GM12873 (cell line): ENCODE measurements at regions not wholly inside any gene's neighbourhood (a gene's known extent, or its start where the extent isn't known, plus 50 kb on each side); places are given as distances from the start of the nearest gene placed in this dataset.

Source experiments
- TF ChIP-seq, protein P1 (sequence below): IDR thresholded peaks from 2 replicates; pipeline ENCODE4 v1.5.1; 2012; ENCODE audit warnings: low read depth, mild to moderate bottlenecking, moderate library complexity, low read length, control low read depth; ENCODE audit not compliant: insufficient read depth; ENCODE audit errors: missing control alignments

DNA sequence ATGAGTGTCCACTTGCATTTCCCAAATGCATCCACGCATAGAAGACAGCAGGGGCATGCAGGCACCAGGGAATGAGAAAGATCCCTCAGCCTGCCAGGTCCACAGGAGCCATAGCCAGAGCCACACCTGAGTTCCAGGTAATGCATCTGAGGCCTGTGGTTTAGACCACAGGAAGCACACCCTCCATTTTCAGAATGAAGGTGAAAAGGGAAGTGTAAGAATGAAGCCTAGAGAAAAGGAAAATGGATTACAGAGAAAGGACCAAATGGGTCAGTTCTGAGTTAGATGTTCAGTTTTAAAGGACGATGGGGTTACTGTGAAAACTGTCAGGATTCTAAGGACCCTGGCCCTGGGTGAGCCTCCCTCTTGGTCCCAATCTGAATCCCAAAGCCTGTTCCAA lies 1283.2 kb downstream of the TMEM121 start:
- TF ChIP-seq, protein P1, sequence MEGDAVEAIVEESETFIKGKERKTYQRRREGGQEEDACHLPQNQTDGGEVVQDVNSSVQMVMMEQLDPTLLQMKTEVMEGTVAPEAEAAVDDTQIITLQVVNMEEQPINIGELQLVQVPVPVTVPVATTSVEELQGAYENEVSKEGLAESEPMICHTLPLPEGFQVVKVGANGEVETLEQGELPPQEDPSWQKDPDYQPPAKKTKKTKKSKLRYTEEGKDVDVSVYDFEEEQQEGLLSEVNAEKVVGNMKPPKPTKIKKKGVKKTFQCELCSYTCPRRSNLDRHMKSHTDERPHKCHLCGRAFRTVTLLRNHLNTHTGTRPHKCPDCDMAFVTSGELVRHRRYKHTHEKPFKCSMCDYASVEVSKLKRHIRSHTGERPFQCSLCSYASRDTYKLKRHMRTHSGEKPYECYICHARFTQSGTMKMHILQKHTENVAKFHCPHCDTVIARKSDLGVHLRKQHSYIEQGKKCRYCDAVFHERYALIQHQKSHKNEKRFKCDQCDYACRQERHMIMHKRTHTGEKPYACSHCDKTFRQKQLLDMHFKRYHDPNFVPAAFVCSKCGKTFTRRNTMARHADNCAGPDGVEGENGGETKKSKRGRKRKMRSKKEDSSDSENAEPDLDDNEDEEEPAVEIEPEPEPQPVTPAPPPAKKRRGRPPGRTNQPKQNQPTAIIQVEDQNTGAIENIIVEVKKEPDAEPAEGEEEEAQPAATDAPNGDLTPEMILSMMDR, result no peak

DNA sequence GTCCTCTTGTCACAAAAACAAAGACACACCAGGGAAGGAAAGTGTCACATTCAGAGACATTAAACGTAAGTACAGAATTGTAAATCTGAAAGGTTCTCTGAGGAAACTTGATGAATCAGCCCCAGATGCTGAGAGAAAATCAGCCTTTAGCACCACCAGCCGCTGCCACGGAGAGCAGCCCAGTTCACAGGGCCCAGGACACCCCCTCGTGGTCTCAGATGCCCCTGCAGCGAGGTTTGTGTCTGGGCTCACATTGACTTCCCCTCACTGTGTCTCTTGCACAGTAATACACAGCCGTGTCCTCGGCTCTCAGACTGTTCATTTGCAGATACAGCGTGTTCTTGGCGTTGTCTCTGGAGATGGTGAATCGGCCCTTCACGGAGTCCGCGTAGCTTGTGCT lies 1283.8 kb downstream of the TMEM121 start:
- TF ChIP-seq, protein P1, result peak; percentile 49

DNA sequence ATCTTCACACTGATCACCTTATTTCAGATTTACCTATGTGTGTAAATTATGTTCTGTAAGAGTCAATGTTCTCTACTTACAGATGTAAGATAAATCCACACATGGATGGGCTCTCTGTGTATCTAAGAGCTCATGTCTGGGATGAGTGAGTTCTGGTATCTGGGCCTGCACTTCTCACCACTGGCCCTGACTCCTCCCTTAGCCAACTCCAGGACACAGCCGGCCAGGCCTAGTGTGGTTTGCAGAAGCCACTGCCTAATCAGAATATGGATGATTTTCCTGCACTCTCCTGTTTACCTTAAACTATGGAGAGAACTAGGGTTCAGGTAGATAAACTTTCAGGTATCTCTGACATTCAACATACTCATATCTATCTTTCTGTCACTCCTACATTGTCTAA lies 1284.8 kb downstream of the TMEM121 start:
- TF ChIP-seq, protein P1, result no peak

DNA sequence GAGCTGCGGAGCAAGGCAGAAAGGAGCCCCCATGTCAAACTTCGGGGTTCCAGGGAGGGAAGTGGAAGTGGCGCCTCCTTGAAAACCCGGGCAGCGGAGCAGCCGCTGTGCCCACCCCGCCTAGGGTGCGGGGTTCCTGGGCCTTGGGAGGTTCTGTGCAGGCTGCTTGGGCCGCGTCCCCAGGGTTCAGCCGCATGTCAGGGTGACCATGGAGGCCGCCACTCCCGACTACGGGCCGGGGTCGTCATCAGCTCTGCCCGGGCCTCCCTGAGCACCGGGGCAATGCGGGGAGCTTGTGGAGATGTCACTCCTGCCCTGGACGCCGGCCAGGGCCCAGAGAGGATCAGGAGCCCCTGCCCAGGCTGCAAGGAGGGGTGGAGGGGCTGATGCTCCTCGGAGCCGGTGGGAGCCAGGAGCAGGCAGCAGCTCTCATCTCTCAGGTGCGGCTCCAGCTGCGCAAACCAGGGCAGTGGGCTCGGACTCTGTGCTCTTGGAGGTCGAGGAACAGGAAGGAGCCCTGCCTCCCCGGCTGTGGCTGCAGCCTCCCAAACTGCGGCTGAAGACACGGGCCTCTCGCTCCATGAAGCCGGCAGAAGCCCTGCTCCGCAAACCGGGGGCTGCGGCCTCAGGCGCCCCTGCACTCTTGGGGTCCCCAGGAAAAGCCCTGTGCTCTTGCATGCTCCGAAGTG lies 1286.5 kb downstream of the TMEM121 start:
- TF ChIP-seq, protein P1, result no peak

DNA sequence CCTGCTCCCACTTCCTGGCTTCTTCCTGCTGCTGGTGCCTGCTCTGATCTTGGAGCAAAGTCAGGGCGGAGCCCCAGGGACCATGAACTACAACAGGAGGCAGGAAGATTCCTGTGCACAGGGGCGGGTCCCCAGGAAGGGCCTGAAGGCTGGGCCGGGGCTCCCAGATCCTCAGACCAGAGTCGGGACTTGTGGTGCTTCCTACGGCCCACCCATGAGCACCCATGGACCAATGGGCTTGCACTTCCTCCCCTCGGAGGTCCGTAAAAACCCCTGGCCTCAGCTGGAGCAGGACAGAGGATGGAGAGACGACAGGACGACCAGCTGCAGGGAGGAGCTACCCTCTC lies 1287.1 kb downstream of the TMEM121 start:
- TF ChIP-seq, protein P1, result no peak

DNA sequence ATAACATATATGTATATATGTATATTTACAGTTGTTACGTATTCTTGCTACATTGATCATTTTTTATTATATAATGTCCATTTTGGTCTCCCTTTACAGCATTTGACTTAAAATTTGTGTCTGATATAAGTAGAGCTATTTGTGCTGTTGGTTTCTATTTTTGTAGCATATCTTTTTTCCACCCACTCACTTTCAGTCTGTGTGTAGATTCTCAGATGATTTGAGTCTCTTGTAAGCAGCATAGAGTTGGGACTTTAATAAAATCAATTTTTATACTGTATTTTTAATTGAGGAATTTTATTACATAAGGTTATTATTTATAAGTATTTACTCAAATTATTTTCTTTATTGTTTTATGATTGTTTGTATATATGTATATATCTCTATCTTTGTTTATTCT lies 1293.7 kb downstream of the TMEM121 start:
- TF ChIP-seq, protein P1, result no peak

DNA sequence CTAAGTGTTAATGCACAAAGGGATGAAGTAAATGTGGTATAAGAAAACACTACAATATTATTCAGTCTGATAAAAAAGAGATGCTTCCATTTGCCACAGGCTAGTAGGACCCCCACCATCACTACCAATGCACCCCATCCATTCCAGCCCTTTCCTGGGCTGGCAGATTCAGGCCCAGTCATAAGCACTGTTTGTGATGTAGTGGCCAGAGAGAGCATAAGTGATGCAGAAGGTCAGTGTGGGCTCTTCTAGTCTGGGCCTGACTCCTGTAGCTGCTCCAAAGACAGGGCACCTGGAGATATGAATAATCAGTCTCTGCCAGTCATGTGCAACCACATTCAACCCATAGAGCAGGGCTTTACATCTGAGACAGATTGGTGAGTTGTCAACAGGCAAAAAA lies 1294.7 kb downstream of the TMEM121 start:
- TF ChIP-seq, protein P1, result no peak
